Left forelimb (tissue), 1 donor: ENCODE measurements at regions not wholly inside any gene's neighbourhood (a gene's known extent, or its start where the extent isn't known, plus 50 kb on each side); places are given as distances from the start of the nearest gene placed in this dataset.
"Not testable (repeated sequence)": the region's sequence is repeated elsewhere in the genome, so short reads cannot be mapped to it uniquely, and the experiment has no call there.

Experiments used
- DNase-seq: peaks from one replicate; pipeline ENCODE4 v3.0.0-alpha.2; 2018; ENCODE audit warnings: low spot score

GRCh38 chr6:170018422-170018935 is 267.1 kb downstream of the ERMARD start:
- peak; percentile 49 for DNase-seq

DNA sequence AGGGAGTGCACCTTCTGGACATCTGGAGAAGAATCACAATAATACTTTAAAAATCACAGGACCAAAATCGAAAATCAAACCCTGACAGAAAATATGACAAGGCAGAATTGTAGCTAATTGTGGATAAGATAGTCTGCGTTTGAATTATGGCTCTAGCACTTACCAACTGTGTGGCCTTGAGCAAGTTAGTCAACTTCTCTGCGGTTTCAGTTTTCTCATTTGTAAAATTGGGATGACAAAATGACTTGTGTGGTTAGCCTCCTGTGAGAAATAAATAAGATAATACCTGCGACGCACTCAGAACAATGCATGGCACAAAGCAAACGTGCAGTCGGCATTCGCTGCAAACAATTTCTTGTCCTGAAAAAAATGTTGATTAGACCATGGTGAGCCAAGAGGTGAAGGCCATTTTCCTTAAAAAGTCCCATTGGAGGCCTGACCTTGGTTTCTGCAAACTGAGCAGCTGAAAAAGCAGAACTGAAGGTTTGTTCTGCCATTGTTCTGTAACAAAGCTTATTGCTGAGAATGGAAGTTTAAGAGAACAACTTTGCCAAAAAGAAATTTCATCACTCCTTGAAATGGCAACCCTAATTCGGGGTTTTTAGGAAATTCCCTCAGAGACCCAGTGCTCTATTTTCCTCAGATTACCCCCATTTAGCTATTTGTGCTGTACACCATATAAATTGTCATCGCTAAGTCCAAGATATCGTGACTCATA is 266.3 kb downstream of the ERMARD start:
- no peak for DNase-seq

DNA sequence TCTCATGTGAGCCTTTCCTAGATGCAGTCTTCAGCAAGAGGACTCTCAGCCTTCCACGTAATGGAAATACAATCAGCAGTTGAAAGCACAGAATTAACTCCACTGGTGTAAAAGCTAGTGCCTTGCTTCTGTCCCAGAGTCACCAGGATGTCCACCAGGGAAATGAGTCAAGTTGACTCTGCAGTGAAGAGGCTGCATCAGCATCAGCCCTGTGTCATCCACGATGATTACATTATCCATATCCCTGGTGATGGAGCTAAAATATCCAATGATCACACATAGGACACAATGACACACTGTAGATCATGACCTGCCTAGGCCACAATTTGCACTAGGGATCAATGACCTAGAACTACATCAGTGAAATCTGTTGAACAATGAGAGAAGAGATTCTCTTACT is 262.4 kb downstream of the ERMARD start:
- peak; percentile 14 for DNase-seq

- no peak for DNase-seq
Measured at GRCh38 chr6:170012037-170012330, 260.6 kb downstream of the ERMARD start.

- DNase-seq: peak; percentile 50
Measured at GRCh38 chr6:170011204-170012036, 260.0 kb downstream of the ERMARD start.

DNA sequence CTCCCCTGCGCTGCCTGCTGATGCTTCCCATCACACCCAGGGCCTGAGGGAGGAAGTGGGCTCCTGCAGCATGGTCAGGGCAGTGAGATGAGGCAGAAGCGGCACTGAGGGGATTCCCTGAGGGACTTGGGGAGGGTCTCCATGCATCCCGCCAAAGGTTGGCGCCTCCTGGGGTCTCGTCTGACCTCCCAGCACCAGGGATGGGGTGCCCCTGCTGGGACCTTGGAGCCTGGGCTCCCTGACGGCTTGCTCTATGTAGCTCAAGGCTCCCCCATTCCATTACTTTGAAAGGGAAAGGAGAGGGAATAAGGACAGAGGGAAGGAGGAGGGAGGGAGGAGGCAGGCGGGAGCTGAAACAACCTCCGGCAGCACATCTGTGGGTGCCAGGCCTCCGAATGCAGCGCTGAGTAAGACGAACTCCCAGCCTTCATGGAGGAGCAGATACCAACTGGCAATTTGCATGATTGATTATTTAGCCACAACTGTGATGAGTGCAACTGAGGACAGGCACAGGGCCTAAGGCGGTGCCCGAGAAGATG is 259.3 kb downstream of the ERMARD start:
- DNase-seq: peak; percentile 49

DNA sequence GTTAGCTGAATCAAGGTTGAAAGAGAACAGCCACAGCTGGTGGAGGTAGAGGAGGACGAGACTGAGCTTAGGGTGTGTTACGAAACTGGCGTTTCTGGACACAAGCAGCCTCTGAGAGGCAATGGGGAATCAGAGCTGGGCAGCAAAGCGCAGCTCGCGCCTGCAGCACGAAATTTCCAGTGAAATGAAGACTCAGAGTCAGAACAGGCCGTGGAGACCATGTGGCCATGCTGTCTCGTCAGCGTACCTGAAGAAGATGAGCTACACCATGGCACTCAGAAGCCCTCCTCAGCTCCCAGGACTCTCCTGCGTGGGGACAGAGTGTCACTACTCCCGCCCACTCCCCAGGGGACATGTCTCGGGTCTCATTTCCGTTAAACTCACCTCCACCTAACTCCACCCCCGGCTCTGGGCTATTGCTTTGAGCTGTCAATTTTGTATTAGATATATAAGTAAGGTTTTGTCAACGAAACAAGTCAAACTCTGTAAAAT is 256.9 kb downstream of the ERMARD start:
- peak; percentile 58 for DNase-seq

DNA sequence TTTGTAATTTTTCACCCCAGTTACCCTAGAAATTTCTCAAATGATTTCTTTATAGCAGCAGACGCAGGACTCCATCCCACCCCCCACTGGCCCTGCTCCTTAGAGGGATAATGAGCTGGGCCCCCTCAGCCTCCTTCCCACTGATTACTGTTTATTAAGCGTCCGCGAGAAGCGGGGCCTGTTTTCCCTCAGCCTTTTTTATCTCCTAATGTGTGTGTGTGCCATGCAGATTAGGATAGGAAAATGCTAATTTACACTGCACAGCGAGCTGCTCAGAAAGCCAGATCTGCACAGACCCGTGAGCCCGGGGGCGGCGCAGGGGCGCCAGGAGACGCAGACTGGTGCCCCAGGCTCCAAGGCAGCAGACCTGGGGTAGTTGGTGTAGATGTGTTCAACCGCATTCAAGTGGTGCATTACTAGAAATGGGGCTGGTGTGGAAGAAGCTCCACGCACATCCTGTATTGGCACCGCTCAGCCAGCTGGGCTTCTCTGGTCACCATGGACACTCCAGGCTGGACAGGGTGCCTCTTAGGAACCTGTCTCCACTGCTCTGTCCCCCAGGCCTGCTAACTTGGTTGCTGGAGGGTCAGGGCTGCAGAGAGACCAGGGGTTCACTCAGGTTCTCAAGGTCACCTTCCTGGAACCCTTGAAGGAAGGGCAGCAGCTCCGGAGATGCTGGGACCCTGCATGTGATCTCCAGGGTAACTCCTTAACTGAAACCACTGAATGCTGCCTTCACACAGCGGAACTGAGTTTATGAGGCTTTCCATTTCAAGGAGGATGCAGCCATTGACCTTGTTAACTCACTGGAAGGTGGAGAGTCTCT is 256.3 kb downstream of the ERMARD start:
- DNase-seq: peak; percentile 38

- peak; percentile 31 for DNase-seq
Measured at GRCh38 chr6:170006900-170007467, 255.6 kb downstream of the ERMARD start.

GRCh38 chr6:170006071-170006899 is 254.9 kb downstream of the ERMARD start:
- DNase-seq: peak; percentile 33

DNA sequence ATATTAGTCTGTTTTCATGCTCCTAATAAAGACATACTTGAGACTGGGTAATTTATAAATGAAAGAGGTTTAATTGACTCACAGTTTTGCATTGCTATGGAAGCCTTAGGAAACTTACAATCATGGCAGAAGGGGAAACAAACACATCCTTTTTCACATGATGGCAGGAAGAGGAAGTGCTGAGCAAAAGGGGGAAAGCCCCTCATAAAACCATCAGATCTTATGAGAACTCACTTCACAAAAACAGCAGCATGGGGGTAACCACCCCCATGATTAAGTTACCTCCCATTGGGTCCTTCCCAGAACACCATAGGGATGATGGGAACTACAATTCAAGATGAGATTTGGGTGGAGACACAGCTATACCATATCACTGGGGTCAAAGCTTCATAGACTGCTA is 254.2 kb downstream of the ERMARD start:
- DNase-seq: no peak

GRCh38 chr6:170004585-170005210 is 253.3 kb downstream of the ERMARD start:
- peak; percentile 40 for DNase-seq

- DNase-seq: peak; percentile 33
Measured at GRCh38 chr6:170003451-170004160, 252.2 kb downstream of the ERMARD start.

GRCh38 chr6:170003027-170003426 is 251.6 kb downstream of the ERMARD start:
- DNase-seq: peak; percentile 57

- DNase-seq: not testable (repeated sequence)
Measured at GRCh38 chr6:170001782-170002181, 250.4 kb downstream of the ERMARD start.

GRCh38 chr6:170000071-170000843 is 248.8 kb downstream of the ERMARD start:
- peak; percentile 49 for DNase-seq

DNA sequence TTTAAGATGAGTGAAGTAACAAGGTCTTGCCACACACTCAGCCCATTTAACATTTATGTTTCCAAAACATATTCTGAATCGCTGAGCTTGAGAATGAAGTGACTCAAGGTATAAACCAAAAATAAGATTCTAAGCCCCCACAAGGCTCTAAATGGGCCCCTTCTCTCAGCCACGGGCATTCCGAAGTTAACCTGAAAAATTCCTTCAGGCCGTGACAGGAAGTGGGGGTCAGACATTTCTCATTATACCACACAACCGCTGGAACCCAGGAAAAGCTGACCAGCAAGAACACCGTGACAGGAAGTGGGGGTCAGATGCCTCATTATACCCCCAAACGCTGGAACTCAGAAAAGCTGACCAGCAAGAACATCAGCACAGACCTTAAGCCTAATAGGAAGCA is 247.9 kb downstream of the ERMARD start:
- DNase-seq: peak; percentile 30

- DNase-seq: peak; percentile 36
Measured at GRCh38 chr6:169998457-169998856, 247.0 kb downstream of the ERMARD start.

DNA sequence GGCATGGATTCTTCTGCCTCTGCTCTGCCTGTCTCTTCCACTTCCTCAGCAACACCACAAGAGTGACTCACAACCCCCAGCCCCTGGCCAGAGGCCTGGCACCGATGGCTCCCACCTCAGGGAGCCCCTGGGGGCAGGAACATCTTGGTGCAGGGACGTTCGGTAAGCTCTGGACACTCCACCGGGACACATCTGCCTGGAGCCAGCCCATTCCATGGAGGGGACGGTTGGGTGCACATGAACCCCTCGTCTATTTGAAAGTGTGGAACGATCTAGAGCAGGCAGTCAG is 246.5 kb downstream of the ERMARD start:
- DNase-seq: peak; percentile 59
